ENCODE measurements at regions not wholly inside any gene's neighbourhood (a gene's known extent, or its start where the extent isn't known, plus 50 kb on each side); places are given as distances from the start of the nearest gene placed in this dataset.

GRCh38 chr3:102030661-102031060 lies 181.3 kb downstream of the NFKBIZ start:
- no peak for ATAC-seq
- FAIRE-seq: no peak
- Histone ChIP-seq H3K4me2 (ENCODE audit: low read depth, low read length) (no peak overlapping the region), H3K9ac (ENCODE audit: insufficient read depth, low read depth, low read length) (no peak overlapping the region), H3K4me3 (replicated peaks in 1 of 3; ENCODE audit: insufficient read depth in 1 of 3, low read depth in 2 of 3, low read length in 3 of 3) (no peak overlapping the region), H3K27me3 (ENCODE audit: control insufficient read depth in 1 of 2, insufficient read depth in 2 of 2, low read length in 2 of 2) (no peaks in the 10 kb centered on the region), H4K20me1 (ENCODE audit: insufficient read depth, low read length) (no peaks in the 10 kb centered on the region), H3K27ac (ENCODE audit: extremely low read length, insufficient read depth, low read length) (no peak overlapping the region), H3K9me3 (ENCODE audit: low read length) (no peaks in the 10 kb centered on the region), H2AFZ (ENCODE audit: low read length) (no peak overlapping the region), H3K79me2 (ENCODE audit: insufficient read depth, low read length) (no peaks in the 10 kb centered on the region), H3K4me1 (ENCODE audit: insufficient read depth, low read length) (no peaks in the 10 kb centered on the region), H3K36me3 (replicated peaks in 1 of 2; ENCODE audit: control insufficient read depth in 1 of 2, insufficient read depth in 2 of 2, low read length in 2 of 2) (no peaks in the 10 kb centered on the region)
- ChIA-PET CTCF (ENCODE audit: low intra/inter-chr PET ratio, low total read pairs) (no interaction called here), POLR2A (no interaction called here)
- DNase-seq (ENCODE audit: low spot score): no peak
- in situ Hi-C loops (cut with HindIII; ENCODE audit: extremely low pct_ligation_motif_present, low pct_unique_long_range_greater_than_20kb) (no loop called here), intact Hi-C loops (cut with micrococcal nuclease; ENCODE audit: unreplicated experiment) (no loop called here)
- TF ChIP-seq KMT2A (CRISPR knock-in tag; IDR thresholded peaks at IDR 0.05): no peak
- no peak for TF ChIP-seq HOXA5 (CRISPR knock-in tag; IDR thresholded peaks at IDR 0.05)
- no peak for TF ChIP-seq BRCA1 (CRISPR knock-in tag; IDR thresholded peaks at IDR 0.05)
- no peak for TF ChIP-seq NPAS2 (CRISPR knock-in tag; IDR thresholded peaks at IDR 0.05; ENCODE audit: borderline replicate concordance)
- no peak for TF ChIP-seq CBX1 (IDR thresholded peaks at IDR 0.05; ENCODE audit: low read depth)
- no peak for TF ChIP-seq SOX13 (IDR thresholded peaks at IDR 0.05)
- no peak for TF ChIP-seq SOX13 (CRISPR knock-in tag; conservative IDR thresholded peaks at IDR 0.05 in 1 of 2, IDR thresholded peaks at IDR 0.05 in 1 of 2)
- TF ChIP-seq NFIC (IDR thresholded peaks at IDR 0.05; ENCODE audit: low read length): no peak
- no peak for TF ChIP-seq PAF1 (CRISPR knock-in tag; IDR thresholded peaks at IDR 0.05)
- TF ChIP-seq ZNF350 (CRISPR knock-in tag; IDR thresholded peaks at IDR 0.05; ENCODE audit: borderline replicate concordance, low read depth): no peak
- no peak for TF ChIP-seq MAFK (conservative IDR thresholded peaks at IDR 0.05 in 1 of 2, IDR thresholded peaks at IDR 0.05 in 1 of 2; ENCODE audit: low read length in 2 of 2)
- no peak for TF ChIP-seq GZF1 (CRISPR knock-in tag; IDR thresholded peaks at IDR 0.05)
- TF ChIP-seq CCDC6 (CRISPR knock-in tag; IDR thresholded peaks at IDR 0.05): no peak
- TF ChIP-seq ZNF513 (CRISPR knock-in tag; conservative IDR thresholded peaks at IDR 0.05): no peak
- no peak for TF ChIP-seq MTA3 (CRISPR knock-in tag; IDR thresholded peaks at IDR 0.05)
- TF ChIP-seq STAG1 (CRISPR knock-in tag; IDR thresholded peaks at IDR 0.05): no peak
- no peak for TF ChIP-seq PTBP1 (IDR thresholded peaks at IDR 0.05; ENCODE audit: low read depth, low read length, poor library complexity, severe bottlenecking)
- no peak for TF ChIP-seq TEAD3 (CRISPR knock-in tag; optimal IDR thresholded peaks at IDR 0.05; ENCODE audit: borderline replicate concordance)
- TF ChIP-seq PHB2 (IDR thresholded peaks at IDR 0.05; ENCODE audit: partially characterized antibody): no peak
- 29% methylated on average over 2 of the region's 2 CpGs for WGBS (ENCODE audit: low lambda C conversion rate)
- BruUV-seq (replicated peaks): no TSS peak
